ENCODE measurements at regions not wholly inside any gene's neighbourhood (a gene's known extent, or its start where the extent isn't known, plus 50 kb on each side); places are given as distances from the start of the nearest gene placed in this dataset.
A peak's percentile ranks its signal among the peaks of the same experiment; 100 is the strongest.

- no peak for DNase-seq (ENCODE audit: low read depth)
- TF ChIP-seq MYC (IDR thresholded peaks at IDR 0.05; ENCODE audit: low read depth, low read length) (no peak), MAX (IDR thresholded peaks at IDR 0.05; ENCODE audit: low read depth, low read length) (no peak), POLR2A (IDR thresholded peaks at IDR 0.05; ENCODE audit: extremely low read depth, insufficient read length) (no peak), CTCF (IDR thresholded peaks at IDR 0.05; ENCODE audit: low read depth, low read length) (no peak)
These were observed 191.3 kb downstream of the AACS start for GRCh38 chr12:125256634-125256936.

GRCh38 chr12:125259178-125259867 lies 194.1 kb downstream of the AACS start:
- TF ChIP-seq CTCF (IDR thresholded peaks at IDR 0.05; ENCODE audit: low read depth, low read length) = no peak
- no peak for TF ChIP-seq POLR2A (IDR thresholded peaks at IDR 0.05; ENCODE audit: extremely low read depth, insufficient read length)
- TF ChIP-seq MAX (IDR thresholded peaks at IDR 0.05; ENCODE audit: low read depth, low read length) = no peak
- no peak for TF ChIP-seq MYC (IDR thresholded peaks at IDR 0.05; ENCODE audit: low read depth, low read length)
- no peak for DNase-seq (ENCODE audit: low read depth)
- no peak overlapping the region for H3K4me3 ChIP-seq (ENCODE audit: low read depth, low read length)

More at GRCh38 chr12:125256634-125256936, 191.3 kb downstream of the AACS start:
- H3K4me3 ChIP-seq (ENCODE audit: low read depth, low read length) = no peak overlapping the region

- TF ChIP-seq MYC (IDR thresholded peaks at IDR 0.05; ENCODE audit: low read depth, low read length) = no peak
- no peak for TF ChIP-seq CTCF (IDR thresholded peaks at IDR 0.05; ENCODE audit: low read depth, low read length)
- TF ChIP-seq MAX (IDR thresholded peaks at IDR 0.05; ENCODE audit: low read depth, low read length) = no peak
- no peak for TF ChIP-seq POLR2A (IDR thresholded peaks at IDR 0.05; ENCODE audit: extremely low read depth, insufficient read length)
- H3K4me3 ChIP-seq (ENCODE audit: low read depth, low read length) = no peak overlapping the region
- DNase-seq (ENCODE audit: low read depth) = no peak
These were observed 197.6 kb downstream of the AACS start for GRCh38 chr12:125262851-125263250.

GRCh38 chr12:125263385-125263784 lies 198.2 kb downstream of the AACS start:
- no peak overlapping the region for H3K4me3 ChIP-seq (ENCODE audit: low read depth, low read length)
- no peak for TF ChIP-seq MYC (IDR thresholded peaks at IDR 0.05; ENCODE audit: low read depth, low read length)
- TF ChIP-seq MAX (IDR thresholded peaks at IDR 0.05; ENCODE audit: low read depth, low read length) = no peak
- no peak for TF ChIP-seq CTCF (IDR thresholded peaks at IDR 0.05; ENCODE audit: low read depth, low read length)
- no peak for TF ChIP-seq POLR2A (IDR thresholded peaks at IDR 0.05; ENCODE audit: extremely low read depth, insufficient read length)
- peak; percentile 27 for DNase-seq (ENCODE audit: low read depth)

- DNase-seq (ENCODE audit: low read depth) = no peak
- H3K4me3 ChIP-seq (ENCODE audit: low read depth, low read length) = no peak overlapping the region
- TF ChIP-seq POLR2A (IDR thresholded peaks at IDR 0.05; ENCODE audit: extremely low read depth, insufficient read length) = no peak
- no peak for TF ChIP-seq CTCF (IDR thresholded peaks at IDR 0.05; ENCODE audit: low read depth, low read length)
- TF ChIP-seq MAX (IDR thresholded peaks at IDR 0.05; ENCODE audit: low read depth, low read length) = no peak
These were observed 201.9 kb downstream of the AACS start for GRCh38 chr12:125267114-125267513.
